ENCODE measurements at regions not wholly inside any gene's neighbourhood (a gene's known extent, or its start where the extent isn't known, plus 50 kb on each side); places are given as distances from the start of the nearest gene placed in this dataset.
"Not testable (repeated sequence)": the region's sequence is repeated elsewhere in the genome, so short reads cannot be mapped to it uniquely, and the experiment has no call there.

- no peak for TF ChIP-seq CTCF (IDR thresholded peaks at IDR 0.05; ENCODE audit: low read length, missing control alignments)
- DNase-seq (ENCODE audit: low read depth), result no peak
- no peak overlapping the region for H3K4me3 ChIP-seq (replicated peaks; ENCODE audit: low read depth, low read length)
Measured at GRCh38 chr3:177715980-177716379, 518.7 kb upstream of the TBL1XR1 start.

- H3K4me3 ChIP-seq (replicated peaks; ENCODE audit: low read depth, low read length); DNase-seq (ENCODE audit: low read depth): not testable (repeated sequence)
Measured at GRCh38 chr3:177720927-177721326, 523.6 kb upstream of the TBL1XR1 start.

- DNase-seq (ENCODE audit: low read depth), result no peak
- TF ChIP-seq CTCF (IDR thresholded peaks at IDR 0.05; ENCODE audit: low read length, missing control alignments), result no peak
- no peak overlapping the region for H3K4me3 ChIP-seq (replicated peaks; ENCODE audit: low read depth, low read length)
Measured at GRCh38 chr3:177721864-177722785, 524.8 kb upstream of the TBL1XR1 start.

- DNase-seq (ENCODE audit: low read depth), result peak; percentile 64
- no peak for TF ChIP-seq CTCF (IDR thresholded peaks at IDR 0.05; ENCODE audit: low read length, missing control alignments)
- no peak overlapping the region for H3K4me3 ChIP-seq (replicated peaks; ENCODE audit: low read depth, low read length)
Measured at GRCh38 chr3:177724020-177724638, 526.8 kb upstream of the TBL1XR1 start.

GRCh38 chr3:177725165-177725564, 527.9 kb upstream of the TBL1XR1 start:
- TF ChIP-seq CTCF (IDR thresholded peaks at IDR 0.05; ENCODE audit: low read length, missing control alignments), result no peak
- no peak for DNase-seq (ENCODE audit: low read depth)
- H3K4me3 ChIP-seq (replicated peaks; ENCODE audit: low read depth, low read length), result no peak overlapping the region

- no peak for DNase-seq (ENCODE audit: low read depth)
- TF ChIP-seq CTCF (IDR thresholded peaks at IDR 0.05; ENCODE audit: low read length, missing control alignments), result no peak
- H3K4me3 ChIP-seq (replicated peaks; ENCODE audit: low read depth, low read length), result no peak overlapping the region
Measured at GRCh38 chr3:177726807-177727206, 529.5 kb upstream of the TBL1XR1 start.

GRCh38 chr3:177729956-177730681, 532.8 kb upstream of the TBL1XR1 start:
- H3K4me3 ChIP-seq (replicated peaks; ENCODE audit: low read depth, low read length), result no peak overlapping the region
- no peak for DNase-seq (ENCODE audit: low read depth)
- no peak for TF ChIP-seq CTCF (IDR thresholded peaks at IDR 0.05; ENCODE audit: low read length, missing control alignments)

All from fibroblast of pulmonary artery (primary cell).